ENCODE measurements at regions not wholly inside any gene's neighbourhood (a gene's known extent, or its start where the extent isn't known, plus 50 kb on each side); places are given as distances from the start of the nearest gene placed in this dataset.

DNA sequence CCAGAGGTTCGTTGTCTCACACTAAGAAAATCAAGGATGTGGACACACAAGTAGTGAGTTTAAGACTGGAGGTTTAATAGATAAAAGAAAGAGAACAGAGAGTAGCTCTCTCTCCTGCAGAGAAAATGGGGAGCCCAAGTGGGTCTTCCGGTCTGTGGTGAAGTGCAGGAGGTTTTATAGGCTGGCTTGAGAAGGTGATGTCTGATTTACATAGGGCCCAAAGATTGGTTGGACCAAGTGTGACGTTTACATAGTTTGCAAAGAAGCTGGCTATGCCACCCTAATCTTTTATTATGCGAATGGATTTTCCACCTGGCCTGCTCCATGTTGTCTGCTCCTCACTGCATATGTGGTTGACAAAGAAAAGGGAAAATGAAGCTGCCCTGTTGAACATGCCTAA, 430.4 kb upstream of the TRIB2 start:
- no peak for DNase-seq (ENCODE audit: low read depth)

DNA sequence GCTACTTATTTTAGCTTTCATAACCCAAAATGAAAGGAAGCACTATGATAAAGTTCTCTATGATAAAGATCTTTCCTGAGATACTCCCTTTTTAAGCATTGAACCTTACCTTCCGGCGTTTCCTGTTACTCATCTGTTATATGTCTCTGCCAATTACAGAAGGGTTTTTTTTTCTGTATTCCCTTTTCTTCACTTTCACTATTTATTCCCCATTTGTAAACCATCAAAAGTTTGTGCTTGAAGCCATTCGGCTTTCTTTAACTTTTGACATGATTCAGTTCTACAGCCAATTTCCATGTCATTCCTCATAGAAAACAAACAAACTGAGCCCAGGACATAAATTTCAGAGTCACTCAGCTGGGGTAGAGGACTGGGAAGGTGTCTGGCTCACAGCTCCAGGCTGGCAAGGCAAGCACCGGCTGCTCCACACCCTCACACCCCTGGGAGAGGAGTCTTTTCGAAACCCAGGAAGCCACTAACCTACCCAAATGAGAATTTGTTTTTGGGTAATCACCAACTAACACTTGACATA, 429.4 kb upstream of the TRIB2 start:
- DNase-seq (ENCODE audit: low read depth): no peak

GRCh38 chr2:12288048-12288447, 428.7 kb upstream of the TRIB2 start:
- DNase-seq (ENCODE audit: low read depth): no peak

DNA sequence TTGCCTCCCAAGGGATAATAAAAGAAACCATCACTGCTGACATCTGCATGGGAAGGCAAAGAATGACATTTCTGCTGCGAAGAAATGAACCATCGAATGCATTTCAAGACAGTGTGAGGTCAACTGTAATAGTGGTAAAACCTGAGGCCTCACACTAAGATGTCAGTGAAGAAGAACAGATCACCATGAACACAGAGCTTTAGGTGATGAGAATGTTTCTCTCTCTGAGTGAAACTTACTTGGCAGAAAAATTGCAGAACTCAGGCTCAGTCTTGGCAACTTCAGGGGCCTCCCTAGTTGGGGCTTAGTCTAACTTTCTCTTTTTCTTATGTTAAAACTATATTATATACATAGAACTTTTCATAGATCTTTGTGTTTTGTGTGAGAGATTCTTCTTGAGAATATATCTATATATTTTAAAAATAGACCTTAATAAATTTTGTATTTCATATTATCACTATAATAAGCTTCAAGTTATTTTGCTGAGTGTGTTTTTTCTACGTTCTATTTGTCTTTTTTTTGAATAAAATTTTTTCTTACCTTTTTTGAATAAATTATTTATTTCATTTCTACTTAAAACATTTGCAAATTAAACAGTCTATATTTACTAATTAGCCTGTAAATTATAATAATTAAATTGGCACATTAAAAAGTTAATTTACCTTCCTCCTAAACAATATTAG, 427.5 kb upstream of the TRIB2 start:
- no peak for DNase-seq (ENCODE audit: low read depth)

DNA sequence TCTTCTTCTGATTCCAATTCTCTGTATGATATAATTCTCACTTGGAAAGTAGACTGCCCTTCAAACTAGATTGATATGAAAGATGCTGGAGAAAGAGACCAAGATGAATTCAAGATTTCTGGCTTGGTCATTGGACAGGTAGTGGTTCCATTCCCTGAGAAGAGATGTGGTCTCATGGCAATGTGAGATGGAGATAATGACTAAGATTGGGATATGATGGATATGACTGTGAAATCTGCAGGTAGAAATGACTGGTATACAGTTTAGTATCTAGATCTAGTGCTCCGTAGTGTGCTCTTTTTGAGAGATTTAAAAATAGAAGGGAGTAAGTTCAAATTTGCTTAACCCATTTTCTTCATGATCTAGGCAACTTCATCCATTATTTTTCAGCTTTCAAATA, 425.4 kb upstream of the TRIB2 start:
- no peak for DNase-seq (ENCODE audit: low read depth)

- no peak for DNase-seq (ENCODE audit: low read depth)
These were observed 422.9 kb upstream of the TRIB2 start for GRCh38 chr2:12293874-12294273.

DNA sequence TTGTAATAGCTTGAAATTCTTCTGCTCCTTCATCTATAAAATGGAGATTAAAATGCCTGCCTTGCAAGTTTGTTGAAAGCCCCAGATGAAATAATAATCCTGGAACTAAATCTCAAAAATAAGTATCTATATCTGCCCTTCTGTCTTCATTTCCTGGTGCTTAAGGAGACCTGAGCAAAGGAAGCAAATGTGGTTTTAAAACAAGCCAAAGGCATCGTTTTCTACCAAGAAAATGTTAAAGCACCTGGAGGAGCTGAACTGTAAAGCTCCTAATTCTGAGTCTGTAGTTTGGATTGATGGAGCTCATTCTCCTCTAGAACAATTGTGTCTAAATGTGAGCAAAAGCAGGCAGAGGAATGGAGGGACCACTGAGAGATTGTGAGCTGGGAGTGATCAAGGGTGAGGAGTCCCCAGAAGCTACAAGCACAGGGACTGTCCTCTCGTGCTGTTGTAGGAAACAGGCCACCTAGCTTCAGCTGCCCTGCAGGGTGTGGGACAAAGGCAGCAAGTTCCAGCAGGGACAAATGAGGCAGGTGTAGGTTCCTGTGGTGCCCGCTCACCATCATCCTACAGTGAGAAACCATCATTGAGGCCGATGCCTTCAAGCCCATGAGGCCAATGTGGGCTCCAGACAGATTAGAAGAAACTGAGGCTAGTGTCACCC, 420.7 kb upstream of the TRIB2 start:
- DNase-seq (ENCODE audit: low read depth): no peak

GRCh38 chr2:12296915-12297314, 419.8 kb upstream of the TRIB2 start:
- DNase-seq (ENCODE audit: low read depth): no peak

DNA sequence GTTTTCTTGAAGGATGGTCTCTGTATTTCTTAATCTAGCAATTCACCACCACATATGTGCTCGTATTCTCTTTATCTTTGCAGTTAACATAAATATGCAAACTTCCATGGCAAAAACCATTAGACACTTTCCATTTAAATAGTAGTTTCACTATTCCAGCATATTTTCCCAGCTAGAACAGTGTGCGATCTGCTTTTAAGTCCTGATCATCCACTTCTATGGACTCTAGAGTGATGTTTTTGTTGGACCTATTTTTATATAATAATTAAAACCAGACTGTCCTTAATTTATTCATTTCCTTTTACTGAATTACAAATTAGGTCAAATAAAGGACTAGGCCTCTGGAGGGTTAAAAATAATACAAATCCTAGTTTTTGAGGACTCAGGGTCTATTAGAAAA, 418.4 kb upstream of the TRIB2 start:
- no peak for DNase-seq (ENCODE audit: low read depth)

DNA sequence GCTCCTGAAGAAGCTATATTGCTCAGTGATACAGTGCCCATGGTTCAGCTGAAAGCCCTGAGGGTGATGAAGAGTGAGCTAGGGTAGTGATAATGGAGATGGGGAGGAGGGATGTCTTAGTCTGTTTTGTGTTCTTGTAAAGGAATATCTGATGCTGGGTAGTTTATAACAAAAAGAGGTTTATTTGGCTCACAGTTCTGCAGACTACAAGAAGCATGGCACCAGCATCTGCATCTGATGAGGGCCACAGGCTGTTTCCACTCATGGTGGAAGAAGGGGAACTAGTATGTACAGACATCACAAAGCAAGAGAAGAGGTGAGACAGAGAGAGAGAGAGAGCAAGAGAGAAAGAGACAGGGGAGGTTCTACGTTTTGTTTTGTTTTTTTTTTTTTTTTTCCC, 417.3 kb upstream of the TRIB2 start:
- DNase-seq (ENCODE audit: low read depth): no peak

- DNase-seq (ENCODE audit: low read depth): no peak
These were observed 416.6 kb upstream of the TRIB2 start for GRCh38 chr2:12300019-12300602.

GRCh38 chr2:12300927-12301326, 415.8 kb upstream of the TRIB2 start:
- DNase-seq (ENCODE audit: low read depth): no peak

- DNase-seq (ENCODE audit: low read depth): no peak
These were observed 414.6 kb upstream of the TRIB2 start for GRCh38 chr2:12302140-12302539.

DNA sequence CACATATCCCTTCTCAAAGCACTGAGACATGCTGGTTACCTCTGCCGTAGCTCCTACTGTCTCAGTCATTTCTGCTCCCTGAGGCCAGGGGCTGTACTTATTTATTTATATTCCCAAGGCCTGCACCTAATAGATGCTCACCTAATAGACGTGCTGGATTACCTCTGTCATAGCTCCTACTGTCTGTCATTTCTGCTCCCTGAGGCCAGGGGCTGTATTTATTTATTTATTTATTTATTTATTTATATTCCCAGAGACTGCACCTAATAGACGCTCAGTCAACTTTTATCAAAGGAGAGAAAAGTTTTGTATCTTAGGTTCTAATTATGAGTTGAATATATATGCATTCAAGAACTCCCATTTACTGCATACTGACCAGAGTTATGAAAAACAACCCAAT, 414.0 kb upstream of the TRIB2 start:
- DNase-seq (ENCODE audit: low read depth): no peak

DNA sequence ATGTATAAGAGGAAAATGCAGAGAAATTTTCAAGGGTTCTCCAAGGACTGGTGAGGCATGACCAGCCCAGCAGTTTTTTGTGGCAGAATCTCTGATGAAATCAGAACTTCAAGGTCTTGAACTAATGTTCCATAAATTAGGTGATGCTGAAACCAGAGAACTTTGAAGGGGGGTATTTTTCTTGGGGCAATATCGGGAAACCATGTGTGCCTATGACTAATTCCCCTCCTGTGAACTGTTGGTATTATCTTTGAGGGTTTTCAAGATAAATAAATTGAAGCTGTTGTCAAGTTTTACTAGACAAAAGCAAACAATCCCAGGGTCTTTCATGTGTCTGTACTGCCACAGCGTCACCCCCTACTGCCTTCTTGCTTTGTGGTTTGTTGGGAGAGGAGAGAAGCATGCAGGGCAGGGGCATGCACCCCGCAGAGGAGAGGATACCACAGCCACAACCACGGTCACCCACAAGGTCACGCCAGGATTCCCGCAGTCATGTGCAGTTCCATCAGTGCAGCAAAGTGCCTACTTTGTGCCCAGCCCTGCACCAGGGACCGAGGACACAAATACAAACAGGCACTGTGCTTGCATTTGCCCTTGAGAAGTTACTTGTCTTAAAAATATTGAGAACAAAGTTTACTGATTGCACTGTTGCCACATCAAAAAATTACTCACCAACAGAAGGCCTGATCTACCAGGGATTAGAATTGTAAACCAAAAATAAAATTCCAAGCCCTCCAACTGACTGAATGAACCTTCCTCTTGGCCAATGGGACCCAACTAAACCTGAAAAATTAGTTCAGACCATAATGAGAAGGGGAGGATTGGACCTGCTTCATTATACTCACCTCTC, 413.3 kb upstream of the TRIB2 start:
- no peak for DNase-seq (ENCODE audit: low read depth)

- no peak for DNase-seq (ENCODE audit: low read depth)
These were observed 412.1 kb upstream of the TRIB2 start for GRCh38 chr2:12304564-12305171.

- DNase-seq (ENCODE audit: low read depth): no peak
These were observed 410.8 kb upstream of the TRIB2 start for GRCh38 chr2:12305931-12306330.

DNA sequence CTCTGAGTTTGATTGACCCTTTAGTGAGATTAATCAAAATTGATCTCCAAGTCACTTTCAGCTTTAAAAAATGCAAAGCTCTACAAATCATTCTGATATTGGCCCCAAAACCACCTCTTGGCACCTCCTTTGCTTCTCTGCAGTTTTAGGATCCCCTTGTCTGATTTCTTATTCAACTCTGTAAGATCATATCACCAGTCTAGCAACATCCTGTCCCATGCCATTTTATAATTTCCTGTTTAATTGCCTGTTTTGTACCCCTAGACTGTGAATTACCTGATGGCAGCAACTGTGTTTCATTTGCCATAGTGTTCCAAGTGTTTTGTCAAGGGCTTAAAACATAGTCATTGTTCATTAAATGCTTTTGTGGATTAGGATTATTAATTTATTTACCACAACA, 406.3 kb upstream of the TRIB2 start:
- no peak for DNase-seq (ENCODE audit: low read depth)

DNA sequence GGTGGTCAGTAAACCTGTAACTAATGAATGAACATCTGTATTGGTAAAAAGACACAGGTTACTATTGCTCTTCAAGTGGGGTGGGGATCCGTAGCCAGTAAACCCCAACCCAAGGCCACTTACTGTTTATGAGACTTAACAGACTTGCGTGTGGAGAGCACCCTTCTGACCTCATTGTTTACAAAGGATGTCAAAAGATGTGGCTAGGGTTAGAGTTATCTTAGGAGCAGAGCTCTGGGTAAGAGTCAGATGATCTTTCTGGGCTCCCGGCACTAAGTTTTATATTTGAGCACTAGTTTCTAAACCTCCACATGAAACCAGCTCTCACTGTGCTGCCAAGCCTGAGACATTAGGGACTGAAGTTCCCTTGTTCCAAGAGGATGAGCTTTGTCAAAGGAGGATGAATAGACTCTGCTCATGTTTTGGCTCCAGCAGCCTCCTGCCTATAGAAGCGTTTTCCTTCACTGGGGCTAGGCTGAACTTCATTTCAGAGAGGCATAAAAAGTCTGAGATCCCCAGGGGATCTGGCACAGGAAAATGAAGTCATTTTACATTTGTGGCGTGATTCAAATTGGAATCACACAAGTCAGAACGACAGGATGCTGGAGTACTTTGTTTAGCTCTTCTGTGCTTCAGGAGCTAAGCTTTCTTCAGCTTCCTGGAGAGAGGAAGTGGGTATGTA, 403.1 kb upstream of the TRIB2 start:
- no peak for DNase-seq (ENCODE audit: low read depth)

DNA sequence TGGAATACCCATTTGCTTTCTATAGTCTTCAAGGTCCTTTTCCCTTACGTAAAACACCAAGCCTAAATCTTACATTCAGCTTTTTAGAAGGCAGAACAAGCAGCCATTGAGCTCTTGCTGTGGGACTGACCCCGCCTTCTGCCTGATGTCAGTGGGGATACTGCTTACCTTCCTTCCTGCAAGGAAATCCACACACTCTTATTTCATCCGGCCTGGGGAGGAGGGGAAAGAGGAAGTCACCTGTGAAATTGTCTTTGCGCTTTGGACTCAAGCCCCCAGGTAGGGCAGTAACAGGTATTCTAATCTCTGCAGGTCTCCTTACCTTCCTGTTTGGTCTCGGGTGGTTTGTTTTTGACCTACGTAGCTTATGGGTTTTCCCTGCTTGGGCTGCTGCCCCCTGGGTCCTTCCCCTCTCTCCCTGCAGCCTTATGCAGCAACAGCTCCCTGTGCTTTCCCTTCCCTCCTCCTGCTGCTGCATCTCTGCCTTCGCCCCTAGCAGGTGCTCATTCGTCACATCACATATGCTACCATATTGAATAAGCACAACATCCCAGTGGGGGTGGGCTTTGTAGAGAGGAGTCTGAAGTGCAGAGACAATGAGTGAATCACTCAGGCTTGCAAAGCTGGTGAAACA, 402.5 kb upstream of the TRIB2 start:
- DNase-seq (ENCODE audit: low read depth): no peak

DNA sequence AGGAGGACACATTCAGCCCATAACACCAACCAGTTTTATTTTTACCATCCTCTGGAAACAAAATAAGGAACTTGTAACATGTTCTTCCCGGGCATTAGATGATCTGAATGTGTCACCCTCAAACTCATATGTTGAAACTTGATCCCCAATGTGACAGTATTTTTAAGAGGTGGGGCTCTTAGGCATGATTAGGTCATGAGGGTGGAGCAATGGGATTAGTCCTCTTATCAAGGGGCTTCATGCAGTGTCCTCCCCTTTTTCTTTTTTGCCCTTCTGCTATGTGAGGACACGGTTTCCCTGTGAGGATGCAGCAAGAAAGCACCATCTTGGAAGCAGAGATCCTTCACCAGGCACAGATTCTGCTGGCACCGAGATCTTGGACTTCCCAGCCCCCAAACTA, 401.5 kb upstream of the TRIB2 start:
- no peak for DNase-seq (ENCODE audit: low read depth)
